GM21528 (cell line): ENCODE measurements at regions not wholly inside any gene's neighbourhood (a gene's known extent, or its start where the extent isn't known, plus 50 kb on each side); places are given as distances from the start of the nearest gene placed in this dataset.
"Not testable (repeated sequence)": the region's sequence is repeated elsewhere in the genome, so short reads cannot be mapped to it uniquely, and the experiment has no call there.

Experiments
- ATAC-seq: cut with Tn5 transposase; IDR thresholded peaks from one replicate; pipeline ENCODE4 v1.9.1; 2021; ENCODE audit warnings: mild to moderate bottlenecking, moderate library complexity; ENCODE audit not compliant: unreplicated experiment, low FRiP score

DNA sequence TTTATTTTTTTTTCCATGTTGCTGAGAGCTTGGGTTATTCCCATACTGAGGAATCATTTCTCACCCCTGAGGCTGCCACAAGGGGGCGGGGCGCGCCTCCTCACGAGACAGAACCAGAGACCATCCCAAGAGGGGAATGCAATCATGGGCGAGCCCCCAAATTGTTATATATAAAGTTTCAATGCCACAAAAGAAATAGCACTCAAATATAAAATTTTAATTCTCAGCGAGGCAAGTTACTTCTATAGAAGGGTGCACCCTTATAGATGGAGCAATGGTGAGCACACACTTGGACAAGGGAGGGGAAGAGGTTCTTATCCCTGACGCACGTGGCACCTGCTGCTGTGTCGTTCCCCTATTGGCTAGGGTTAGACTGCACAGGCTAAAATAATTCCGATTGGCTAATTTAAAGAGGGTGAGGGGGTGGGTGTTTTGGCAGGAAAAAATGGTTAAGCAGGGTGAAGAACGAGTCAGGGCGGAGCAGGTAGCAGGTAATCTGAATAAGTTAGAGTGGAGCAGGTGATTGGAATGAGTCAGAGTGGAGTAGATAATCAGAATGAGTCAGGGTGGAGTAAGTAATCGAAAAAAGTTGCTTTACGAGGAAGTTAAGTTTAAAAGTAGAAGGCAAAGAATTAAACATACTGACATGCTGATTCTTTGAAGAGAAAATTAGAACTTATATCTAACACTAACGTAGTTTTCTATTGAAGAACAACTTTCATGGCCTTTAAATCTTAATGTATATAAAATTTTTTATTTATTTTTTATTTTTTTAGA, 177.5 kb downstream of the MTCL1 start:
- no peak for ATAC-seq

DNA sequence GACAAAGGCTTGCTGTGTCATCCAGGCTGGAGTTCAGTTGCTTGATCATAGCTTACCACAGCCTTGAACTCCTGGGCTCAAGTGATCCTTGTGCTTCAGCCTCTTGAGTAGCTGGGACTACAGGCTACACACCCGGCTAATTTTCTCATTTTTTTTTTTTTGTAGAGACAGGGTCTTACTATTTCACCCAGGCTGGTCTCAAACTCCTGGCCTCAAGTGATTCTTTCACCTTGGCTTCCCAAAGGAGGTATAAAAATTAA, 178.0 kb downstream of the MTCL1 start:
- ATAC-seq, result no peak

DNA sequence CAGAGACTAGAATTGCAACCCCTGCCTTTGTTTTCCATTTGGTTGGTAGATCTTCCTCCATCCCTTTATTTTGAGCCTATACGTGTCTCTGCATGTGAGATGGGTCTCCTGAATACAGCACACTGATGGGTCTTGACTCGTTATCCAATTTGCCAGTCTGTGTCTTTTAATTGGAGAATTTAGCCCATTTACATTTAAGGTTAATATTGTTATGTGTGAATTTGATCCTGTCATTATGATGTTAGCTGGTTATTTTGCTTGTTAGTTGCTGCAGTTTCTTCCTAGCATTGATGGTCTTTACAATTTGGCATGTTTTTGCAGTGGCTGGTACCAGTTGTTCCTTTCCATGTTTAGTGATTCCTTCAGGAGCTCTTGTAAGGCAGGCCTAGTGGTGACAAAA, 182.5 kb downstream of the MTCL1 start:
- not testable (repeated sequence) for ATAC-seq

GRCh38 chr18:8889489-8889888, 184.1 kb downstream of the MTCL1 start:
- no peak for ATAC-seq

DNA sequence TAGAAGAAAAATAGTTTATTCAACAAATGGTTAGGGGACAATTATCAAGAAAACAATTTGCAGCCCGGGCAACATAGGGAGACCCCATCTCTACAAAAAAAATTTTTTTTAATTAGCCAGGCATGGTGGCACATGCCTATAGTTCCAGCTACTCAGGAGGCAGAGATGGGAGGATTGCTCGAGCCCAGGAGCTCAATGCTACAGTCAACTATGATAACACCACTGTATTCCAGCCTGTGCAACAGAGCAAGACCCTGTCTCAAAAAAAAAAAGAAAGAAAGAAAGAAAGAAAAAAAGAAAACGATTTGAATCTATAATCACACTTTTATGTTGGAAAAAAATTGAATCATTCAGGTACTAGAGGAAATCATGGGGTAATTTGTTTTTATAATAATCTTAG, 185.1 kb downstream of the MTCL1 start:
- not testable (repeated sequence) for ATAC-seq

GRCh38 chr18:8890957-8891464, 185.7 kb downstream of the MTCL1 start:
- ATAC-seq, result no peak

DNA sequence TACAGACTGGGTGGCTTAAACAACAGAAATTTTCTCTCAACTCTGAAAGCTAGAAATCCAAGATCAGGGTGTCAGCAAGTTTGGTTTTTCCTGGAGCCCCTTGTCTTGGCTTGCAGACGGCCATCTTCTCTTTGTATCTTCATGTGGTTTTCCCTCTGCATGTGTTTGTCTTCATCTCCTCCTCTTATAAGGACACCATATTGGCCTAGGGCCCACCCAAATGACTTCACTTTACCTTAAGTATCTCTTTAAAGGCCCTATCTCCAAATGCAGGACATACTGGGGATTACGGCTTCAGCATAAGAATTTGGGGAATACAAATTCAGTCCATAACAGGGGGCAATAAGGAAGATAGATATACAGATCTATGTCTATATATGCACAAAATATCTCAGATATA, 187.9 kb downstream of the MTCL1 start:
- no peak for ATAC-seq

- ATAC-seq, result no peak
Observed at GRCh38 chr18:8893628-8894231, 188.4 kb downstream of the MTCL1 start.

- no peak for ATAC-seq
Observed at GRCh38 chr18:8894823-8895222, 189.5 kb downstream of the MTCL1 start.

GRCh38 chr18:8895341-8895740, 190.0 kb downstream of the MTCL1 start:
- no peak for ATAC-seq

GRCh38 chr18:8895987-8896619, 190.7 kb downstream of the MTCL1 start:
- no peak for ATAC-seq

GRCh38 chr18:8899000-8899399, 193.6 kb downstream of the MTCL1 start:
- ATAC-seq, result no peak

GRCh38 chr18:8900552-8900951, 195.2 kb downstream of the MTCL1 start:
- ATAC-seq, result no peak

- no peak for ATAC-seq
Observed at GRCh38 chr18:8901019-8901418, 195.7 kb downstream of the MTCL1 start.

DNA sequence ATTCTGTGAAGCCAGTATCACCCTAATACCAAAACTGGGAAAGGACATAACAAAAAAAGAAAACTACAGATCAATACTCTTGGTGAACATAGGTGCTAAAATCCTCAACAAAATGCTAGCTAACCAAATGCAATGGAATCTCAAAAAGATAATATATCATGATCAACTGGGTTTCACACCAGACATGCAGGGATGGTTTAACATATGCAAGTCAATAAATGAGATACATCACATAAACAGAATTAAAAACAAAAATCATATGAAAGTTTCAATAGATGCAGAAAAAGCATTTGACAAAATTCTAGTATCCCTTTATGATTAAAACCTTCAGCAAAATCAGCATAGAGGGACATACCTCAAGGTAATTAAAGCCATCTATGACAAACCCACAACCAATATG, 198.2 kb upstream of the NDUFV2 start:
- ATAC-seq, result no peak

GRCh38 chr18:8908792-8909510, 193.5 kb upstream of the NDUFV2 start:
- ATAC-seq, result no peak

- ATAC-seq, result no peak
Observed at GRCh38 chr18:8910186-8910822, 192.2 kb upstream of the NDUFV2 start.

- no peak for ATAC-seq
Observed at GRCh38 chr18:8910843-8911242, 191.7 kb upstream of the NDUFV2 start.

DNA sequence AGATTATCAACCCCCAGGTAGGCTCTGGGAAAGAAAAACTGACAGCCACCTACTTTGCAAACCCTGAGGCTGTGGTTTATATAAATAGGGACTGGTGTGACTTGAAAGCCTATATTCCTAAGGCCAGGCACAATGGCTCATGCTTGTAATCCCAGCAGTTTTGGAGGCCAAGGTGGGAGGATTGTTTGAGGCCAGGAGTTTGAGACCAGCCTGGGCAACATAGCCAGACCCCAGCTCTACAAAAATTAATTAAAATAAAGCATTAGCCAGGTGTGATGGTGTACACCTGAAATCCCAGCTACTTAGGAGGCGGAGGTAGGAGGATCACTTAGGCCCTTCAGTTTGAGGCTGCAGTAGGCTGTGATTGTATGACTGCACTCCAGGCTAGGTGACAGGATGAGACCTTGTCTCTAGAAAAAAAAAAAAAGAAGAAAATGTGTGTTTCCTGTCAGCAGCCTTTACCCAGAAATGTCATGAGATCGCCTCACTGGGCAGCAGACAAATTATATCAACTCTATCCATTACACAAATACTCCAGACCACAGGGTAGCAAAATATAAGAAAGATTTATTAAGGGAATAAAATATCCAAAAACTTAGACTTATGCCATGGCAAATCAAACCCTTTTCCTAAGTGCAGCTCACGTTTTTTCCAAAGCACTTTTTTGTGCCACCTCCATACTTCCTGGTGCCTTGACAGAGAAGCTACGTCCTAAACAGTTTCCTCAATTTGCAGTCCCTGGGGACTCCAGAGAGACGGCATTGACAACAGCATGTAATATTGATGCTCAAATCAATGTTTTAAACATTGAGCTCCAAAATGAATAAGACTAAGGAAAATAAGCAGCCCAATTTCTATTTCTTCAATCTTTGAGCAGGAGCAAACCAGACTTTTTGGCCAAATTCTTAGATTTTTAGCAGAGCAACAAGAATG, 190.8 kb upstream of the NDUFV2 start:
- ATAC-seq, result no peak
